ENCODE measurements at regions not wholly inside any gene's neighbourhood (a gene's known extent, or its start where the extent isn't known, plus 50 kb on each side); places are given as distances from the start of the nearest gene placed in this dataset.

GRCh38 chr4:96894621-96895020 is 1054.7 kb downstream of the PDHA2 start:
- no peak for TF ChIP-seq CTCF (conservative IDR thresholded peaks at IDR 0.05; ENCODE audit: low read depth, low read length)
- TF ChIP-seq EZH2 (IDR thresholded peaks at IDR 0.05; ENCODE audit: borderline replicate concordance, low read depth, low read length, poor library complexity, severe bottlenecking), result no peak

Measured in A673 (cell line).